ENCODE measurements at regions not wholly inside any gene's neighbourhood (a gene's known extent, or its start where the extent isn't known, plus 50 kb on each side); places are given as distances from the start of the nearest gene placed in this dataset.

GRCh38 chr12:67450441-67450840, 181.3 kb downstream of the CAND1 start:
- CTCF ChIA-PET = no interaction called here
- Mint-ChIP-seq H3K4me3 (ENCODE audit: unreplicated experiment) (no peak overlapping the region), H3K9me3 (ENCODE audit: unreplicated experiment) (no peaks in the 10 kb centered on the region), H3K27me3 (ENCODE audit: insufficient read depth, unreplicated experiment) (peaks cover 8% of the 10 kb centered on the region), H3K4me1 (ENCODE audit: low read depth, unreplicated experiment) (no peaks in the 10 kb centered on the region), H3K36me3 (ENCODE audit: insufficient read depth, unreplicated experiment) (no peaks in the 10 kb centered on the region), H3K27ac (ENCODE audit: unreplicated experiment) (no peak overlapping the region)
- Histone ChIP-seq H3K4me3 (ENCODE audit: low read depth, low read length) (no peak overlapping the region), H3K9me3 (no peaks in the 10 kb centered on the region), H3K36me3 (ENCODE audit: control insufficient read depth, insufficient read depth, low read length) (no peaks in the 10 kb centered on the region), H3K27me3 (replicated peaks; ENCODE audit: control insufficient read depth, insufficient read depth, low read length) (no peaks in the 10 kb centered on the region; the same call in 1 of the 2 replicates), H3K4me1 (no peaks in the 10 kb centered on the region)
- intact Hi-C loops (cut with micrococcal nuclease; ENCODE audit: unreplicated experiment) = no loop called here
- POLR2A ChIA-PET = no interaction called here
- DNase-seq = no peak
- no peak for TF ChIP-seq CTCF (IDR thresholded peaks at IDR 0.05; ENCODE audit: insufficient read depth in 1 of 2, low read depth in 1 of 2, low read length in 1 of 2, severe bottlenecking in 1 of 2, unreplicated experiment in 1 of 2)
- no TSS peak for BruUV-seq (replicated peaks)

- DNase-seq = no peak
- POLR2A ChIA-PET = no interaction called here
Measured at GRCh38 chr12:67451206-67451605, 182.0 kb downstream of the CAND1 start.

GRCh38 chr12:67452119-67452805, 183.1 kb downstream of the CAND1 start:
- peaks cover 9% of the 10 kb centered on the region for H3K27me3 Mint-ChIP-seq (ENCODE audit: insufficient read depth, unreplicated experiment)
- H3K9me3 ChIP-seq = no peaks in the 10 kb centered on the region
- no peak overlapping the region for H3K4me3 Mint-ChIP-seq (ENCODE audit: unreplicated experiment)
- no peak for DNase-seq
- H3K36me3 Mint-ChIP-seq (ENCODE audit: insufficient read depth, unreplicated experiment) = no peaks in the 10 kb centered on the region
- intact Hi-C loops (cut with micrococcal nuclease; ENCODE audit: unreplicated experiment) = no loop called here
- POLR2A ChIA-PET = no interaction called here
- CTCF ChIA-PET = no interaction called here
- H3K36me3 ChIP-seq (ENCODE audit: control insufficient read depth, insufficient read depth, low read length) = no peaks in the 10 kb centered on the region
- no peaks in the 10 kb centered on the region for H3K4me1 ChIP-seq
- no peak overlapping the region for H3K4me3 ChIP-seq (ENCODE audit: low read depth, low read length)
- no TSS peak for BruUV-seq (replicated peaks)
- no peaks in the 10 kb centered on the region; the same call in 1 of the 2 replicates for H3K27me3 ChIP-seq (replicated peaks; ENCODE audit: control insufficient read depth, insufficient read depth, low read length)
- no peaks in the 10 kb centered on the region for H3K9me3 Mint-ChIP-seq (ENCODE audit: unreplicated experiment)
- no peak for TF ChIP-seq CTCF (IDR thresholded peaks at IDR 0.05; ENCODE audit: insufficient read depth in 1 of 2, low read depth in 1 of 2, low read length in 1 of 2, severe bottlenecking in 1 of 2, unreplicated experiment in 1 of 2)
- H3K27ac Mint-ChIP-seq (ENCODE audit: unreplicated experiment) = no peak overlapping the region
- no peaks in the 10 kb centered on the region for H3K4me1 Mint-ChIP-seq (ENCODE audit: low read depth, unreplicated experiment)

More at GRCh38 chr12:67451206-67451605, 182.0 kb downstream of the CAND1 start:
- H3K36me3 Mint-ChIP-seq (ENCODE audit: insufficient read depth, unreplicated experiment) = no peaks in the 10 kb centered on the region
- Histone ChIP-seq H3K4me3 (ENCODE audit: low read depth, low read length) (no peak overlapping the region), H3K36me3 (ENCODE audit: control insufficient read depth, insufficient read depth, low read length) (no peaks in the 10 kb centered on the region), H3K27me3 (replicated peaks; ENCODE audit: control insufficient read depth, insufficient read depth, low read length) (no peaks in the 10 kb centered on the region; the same call in 1 of the 2 replicates), H3K9me3 (no peaks in the 10 kb centered on the region), H3K4me1 (no peaks in the 10 kb centered on the region)
- TF ChIP-seq CTCF (IDR thresholded peaks at IDR 0.05; ENCODE audit: insufficient read depth in 1 of 2, low read depth in 1 of 2, low read length in 1 of 2, severe bottlenecking in 1 of 2, unreplicated experiment in 1 of 2) = no peak
- no peaks in the 10 kb centered on the region for H3K4me1 Mint-ChIP-seq (ENCODE audit: low read depth, unreplicated experiment)
- H3K27me3 Mint-ChIP-seq (ENCODE audit: insufficient read depth, unreplicated experiment) = peaks cover 8% of the 10 kb centered on the region
- no TSS peak for BruUV-seq (replicated peaks)
- no peak overlapping the region for H3K4me3 Mint-ChIP-seq (ENCODE audit: unreplicated experiment)
- intact Hi-C loops (cut with micrococcal nuclease; ENCODE audit: unreplicated experiment) = no loop called here
- CTCF ChIA-PET = no interaction called here
- H3K27ac Mint-ChIP-seq (ENCODE audit: unreplicated experiment) = no peak overlapping the region
- H3K9me3 Mint-ChIP-seq (ENCODE audit: unreplicated experiment) = no peaks in the 10 kb centered on the region

All from Caco-2 (cell line).